Gastroesophageal sphincter (tissue), 4 donors: ENCODE measurements at regions not wholly inside any gene's neighbourhood (a gene's known extent, or its start where the extent isn't known, plus 50 kb on each side); places are given as distances from the start of the nearest gene placed in this dataset.
"Not testable (repeated sequence)": the region's sequence is repeated elsewhere in the genome, so short reads cannot be mapped to it uniquely, and the experiment has no call there.

ENCODE experiments used
- ATAC-seq: fragments of 150-250 bp; one replicate; pipeline ENCODE4 v1.9.1; 2016; ENCODE audit warnings: mild to moderate bottlenecking, moderate library complexity
- H3K27ac ChIP-seq, 4 donors: fragments of 200-600 bp; sonication (generic) in 3 of 4; 1 replicate in 3 of 4; 2 replicates in 1 of 4; pipeline ENCODE4 v1.5.1; 2016 to 2019
- H3K27me3 ChIP-seq: fragments of 200-600 bp; sonication (generic); one replicate; pipeline ENCODE4 v1.5.1; 2019
- H3K36me3 ChIP-seq, 2 donors: fragments of 200-600 bp; sonication (generic); one replicate each; pipeline ENCODE4 v1.5.1; 2019; ENCODE audit warnings: control low read depth in 1 of 2
- H3K4me1 ChIP-seq, 3 donors: fragments of 200-600 bp; sonication (generic); 1 replicate in 2 of 3; 2 replicates in 1 of 3; pipeline ENCODE4 v1.5.1; 2016 to 2019; ENCODE audit warnings: control low read depth in 2 of 3
- H3K4me3 ChIP-seq, 2 donors: fragments of 200-600 bp; sonication (generic); one replicate each; pipeline ENCODE4 v1.5.1; 2019; ENCODE audit warnings: mild to moderate bottlenecking in 1 of 2, moderate library complexity in 1 of 2
- H3K9me3 ChIP-seq, 3 donors: fragments of 200-600 bp; sonication (generic); one replicate each; pipeline ENCODE4 v1.5.1; 2017 to 2019; ENCODE audit warnings: control low read depth in 2 of 3
- EP300 ChIP-seq: sonication (generic); formaldehyde crosslinking; IDR thresholded peaks from one replicate; pipeline ENCODE4 v1.6.1; 2017; ENCODE audit warnings: antibody characterized with exemption, mild to moderate bottlenecking
- POLR2A ChIP-seq, 2 donors: fragments of 450-650 bp; IDR thresholded peaks; one replicate each; pipeline ENCODE4 v1.6.1; 2017; ENCODE audit warnings: antibody characterized with exemption in 2 of 2, mild to moderate bottlenecking in 2 of 2, moderate library complexity in 1 of 2
- POLR2AphosphoS5 ChIP-seq: sonication (generic); formaldehyde crosslinking; IDR thresholded peaks from one replicate; pipeline ENCODE4 v1.6.1; 2017; ENCODE audit warnings: antibody characterized with exemption
- WGBS, 2 donors: methylation state at CpG; one replicate each; pipeline ENCODE4 v1.1.5; 2018; ENCODE audit warnings: low coverage in 1 of 2; 5-methylcytosine and 5-hydroxymethylcytosine counted together
- TF ChIP-seq, protein P1 (sequence below), 4 experiments: fragments of 200-600 bp in 2 of 4; fragments of 450-650 bp in 2 of 4; sonication (generic) in 1 of 4; IDR thresholded peaks; one replicate each; pipeline ENCODE4 v1.5.1; 2017 to 2019; ENCODE audit warnings: antibody characterized with exemption in 4 of 4, mild to moderate bottlenecking in 2 of 4, moderate library complexity in 2 of 4

DNA sequence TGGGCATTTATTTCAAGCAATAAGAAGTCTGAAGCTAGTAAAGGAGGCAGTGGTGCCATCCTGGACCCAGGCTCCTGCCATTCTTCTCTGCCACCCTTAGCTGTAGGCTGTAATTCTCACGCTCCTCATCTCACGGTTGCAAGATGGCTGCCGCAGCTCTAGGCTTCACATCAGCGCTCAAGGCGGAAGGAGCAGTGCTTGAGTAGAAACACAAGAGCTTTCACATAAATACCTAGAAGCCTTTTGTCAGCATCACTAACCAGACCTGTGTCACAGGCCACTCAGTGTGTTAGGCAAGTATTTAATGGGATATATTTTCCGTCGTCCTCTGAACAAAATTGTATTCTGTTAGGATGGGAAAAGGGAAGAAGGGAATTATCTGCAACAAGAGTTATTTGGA, 118.9 kb upstream of the KLF14 start:
- Histone ChIP-seq H3K27me3 (no peaks in the 10 kb centered on the region), H3K36me3 (peaks cover 0 to 56% of the 10 kb centered on the region in 2 donors), H3K4me3 (no peak overlapping the region), H3K27ac (no peak overlapping the region), H3K4me1 (no peaks in the 10 kb centered on the region), H3K9me3 (peaks cover 0 to 20% (median 0%) of the 10 kb centered on the region in 3 donors)
- TF ChIP-seq POLR2AphosphoS5: no peak
- ATAC-seq: no peak
- WGBS, 2 donors: 91% methylated on average over 6 to 7 of the region's 7 CpGs

GRCh38 chr7:130853503-130854279, 119.7 kb upstream of the KLF14 start:
- peaks cover 0 to 63% of the 10 kb centered on the region in 2 donors for H3K36me3 ChIP-seq
- ATAC-seq: no peak
- H3K9me3 ChIP-seq: peaks cover 0 to 27% (median 0%) of the 10 kb centered on the region in 3 donors
- H3K4me3 ChIP-seq: no peak overlapping the region
- TF ChIP-seq, protein P1, sequence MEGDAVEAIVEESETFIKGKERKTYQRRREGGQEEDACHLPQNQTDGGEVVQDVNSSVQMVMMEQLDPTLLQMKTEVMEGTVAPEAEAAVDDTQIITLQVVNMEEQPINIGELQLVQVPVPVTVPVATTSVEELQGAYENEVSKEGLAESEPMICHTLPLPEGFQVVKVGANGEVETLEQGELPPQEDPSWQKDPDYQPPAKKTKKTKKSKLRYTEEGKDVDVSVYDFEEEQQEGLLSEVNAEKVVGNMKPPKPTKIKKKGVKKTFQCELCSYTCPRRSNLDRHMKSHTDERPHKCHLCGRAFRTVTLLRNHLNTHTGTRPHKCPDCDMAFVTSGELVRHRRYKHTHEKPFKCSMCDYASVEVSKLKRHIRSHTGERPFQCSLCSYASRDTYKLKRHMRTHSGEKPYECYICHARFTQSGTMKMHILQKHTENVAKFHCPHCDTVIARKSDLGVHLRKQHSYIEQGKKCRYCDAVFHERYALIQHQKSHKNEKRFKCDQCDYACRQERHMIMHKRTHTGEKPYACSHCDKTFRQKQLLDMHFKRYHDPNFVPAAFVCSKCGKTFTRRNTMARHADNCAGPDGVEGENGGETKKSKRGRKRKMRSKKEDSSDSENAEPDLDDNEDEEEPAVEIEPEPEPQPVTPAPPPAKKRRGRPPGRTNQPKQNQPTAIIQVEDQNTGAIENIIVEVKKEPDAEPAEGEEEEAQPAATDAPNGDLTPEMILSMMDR (IDR thresholded peaks at IDR 0.05): no peak
- TF ChIP-seq POLR2A (IDR thresholded peaks at IDR 0.05): no peak
- TF ChIP-seq EP300: no peak
- TF ChIP-seq POLR2AphosphoS5: no peak
- H3K27ac ChIP-seq: no peak overlapping the region
- H3K4me1 ChIP-seq: no peaks in the 10 kb centered on the region
- H3K27me3 ChIP-seq: no peaks in the 10 kb centered on the region
- WGBS, 2 donors: 86 to 89% methylated on average over 6 to 7 of the region's 7 CpGs

GRCh38 chr7:130854481-130854880, 120.5 kb upstream of the KLF14 start:
- Histone ChIP-seq H3K27me3 (no peaks in the 10 kb centered on the region), H3K27ac (no peak overlapping the region), H3K9me3 (peaks cover 0 to 31% (median 0%) of the 10 kb centered on the region in 3 donors), H3K4me3 (no peak overlapping the region), H3K4me1 (no peaks in the 10 kb centered on the region), H3K36me3 (peaks cover 0 to 66% of the 10 kb centered on the region in 2 donors)
- TF ChIP-seq EP300 (no peak), POLR2AphosphoS5 (no peak), POLR2A (IDR thresholded peaks at IDR 0.05) (no peak)
- TF ChIP-seq, protein P1 (IDR thresholded peaks at IDR 0.05): no peak
- no peak for ATAC-seq
- 100% methylated on average over 1 of the region's 1 CpG for WGBS, 2 donors

DNA sequence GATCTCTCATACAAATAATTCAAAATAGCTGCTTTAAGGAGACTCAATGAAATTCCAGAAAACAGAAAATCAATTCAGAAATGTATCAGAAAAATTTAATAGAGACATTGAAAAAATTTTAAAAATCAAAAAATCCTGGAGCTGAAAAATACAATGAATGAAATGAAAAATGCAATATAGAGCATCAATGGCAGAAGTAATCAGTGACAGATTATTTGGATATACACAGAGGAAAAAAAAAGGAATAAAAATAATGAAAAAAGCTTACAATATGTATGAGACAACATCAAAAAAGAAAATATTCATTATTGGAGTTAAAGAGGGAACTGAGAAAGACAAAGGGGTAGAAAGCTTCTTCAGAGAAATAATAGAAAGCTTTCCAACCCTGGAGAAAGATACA, 122.9 kb upstream of the KLF14 start:
- ATAC-seq: no peak
- Histone ChIP-seq H3K36me3 (peaks cover 0 to 90% of the 10 kb centered on the region in 2 donors), H3K4me3 (no peak overlapping the region), H3K27ac (no peak overlapping the region), H3K27me3 (no peaks in the 10 kb centered on the region), H3K9me3 (peaks cover 0 to 50% (median 0%) of the 10 kb centered on the region in 3 donors), H3K4me1 (no peaks in the 10 kb centered on the region)
- no peak for TF ChIP-seq EP300
- TF ChIP-seq POLR2AphosphoS5: no peak
- no peak for TF ChIP-seq POLR2A (IDR thresholded peaks at IDR 0.05)
- TF ChIP-seq, protein P1 (IDR thresholded peaks at IDR 0.05): no peak

GRCh38 chr7:130860832-130861231, 126.8 kb upstream of the KLF14 start:
- not testable (repeated sequence) for H3K4me3 ChIP-seq, H3K27me3 ChIP-seq, H3K27ac ChIP-seq, ATAC-seq, H3K4me1 ChIP-seq
- Histone ChIP-seq H3K36me3 (peaks cover 0 to 93% of the 10 kb centered on the region in 2 donors), H3K9me3 (peaks cover 0 to 50% (median 0%) of the 10 kb centered on the region in 3 donors)
- WGBS, 2 donors: 56 to 83% methylated on average over 1 of the region's 2 CpGs
